ENCODE measurements at regions not wholly inside any gene's neighbourhood (a gene's known extent, or its start where the extent isn't known, plus 50 kb on each side); places are given as distances from the start of the nearest gene placed in this dataset.
"Not testable (repeated sequence)": the region's sequence is repeated elsewhere in the genome, so short reads cannot be mapped to it uniquely, and the experiment has no call there.

DNA sequence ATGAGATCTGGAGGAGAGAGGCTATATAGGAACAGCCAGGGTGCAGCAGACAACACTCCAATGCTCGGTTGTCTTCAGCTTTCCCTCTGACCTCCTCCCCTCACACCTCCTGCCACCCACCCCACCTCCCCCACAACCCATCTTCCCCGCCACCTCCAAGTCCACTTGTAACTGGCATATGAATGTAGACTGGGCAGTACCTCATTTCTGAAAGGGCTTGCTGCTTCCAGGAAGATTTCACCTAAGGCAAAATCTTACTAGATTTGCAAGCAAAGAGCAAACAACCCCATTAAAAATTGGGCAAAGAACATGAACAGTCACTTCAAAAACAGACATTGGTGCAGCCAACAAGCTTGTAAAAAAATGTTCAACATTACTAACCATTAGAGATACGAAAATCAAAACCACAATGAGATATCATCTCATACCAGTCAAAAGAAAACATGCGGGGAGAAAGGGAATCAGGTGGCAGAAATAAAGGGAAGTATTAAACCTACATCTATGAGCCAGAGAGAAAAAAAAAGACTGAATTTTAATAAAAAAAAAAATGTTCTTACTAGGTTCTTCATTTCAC lies 164.6 kb upstream of the C1GALT1 start:
- TF ChIP-seq ZFX (IDR thresholded peaks at IDR 0.05; ENCODE audit: borderline replicate concordance): no peak
- TF ChIP-seq, protein P1, sequence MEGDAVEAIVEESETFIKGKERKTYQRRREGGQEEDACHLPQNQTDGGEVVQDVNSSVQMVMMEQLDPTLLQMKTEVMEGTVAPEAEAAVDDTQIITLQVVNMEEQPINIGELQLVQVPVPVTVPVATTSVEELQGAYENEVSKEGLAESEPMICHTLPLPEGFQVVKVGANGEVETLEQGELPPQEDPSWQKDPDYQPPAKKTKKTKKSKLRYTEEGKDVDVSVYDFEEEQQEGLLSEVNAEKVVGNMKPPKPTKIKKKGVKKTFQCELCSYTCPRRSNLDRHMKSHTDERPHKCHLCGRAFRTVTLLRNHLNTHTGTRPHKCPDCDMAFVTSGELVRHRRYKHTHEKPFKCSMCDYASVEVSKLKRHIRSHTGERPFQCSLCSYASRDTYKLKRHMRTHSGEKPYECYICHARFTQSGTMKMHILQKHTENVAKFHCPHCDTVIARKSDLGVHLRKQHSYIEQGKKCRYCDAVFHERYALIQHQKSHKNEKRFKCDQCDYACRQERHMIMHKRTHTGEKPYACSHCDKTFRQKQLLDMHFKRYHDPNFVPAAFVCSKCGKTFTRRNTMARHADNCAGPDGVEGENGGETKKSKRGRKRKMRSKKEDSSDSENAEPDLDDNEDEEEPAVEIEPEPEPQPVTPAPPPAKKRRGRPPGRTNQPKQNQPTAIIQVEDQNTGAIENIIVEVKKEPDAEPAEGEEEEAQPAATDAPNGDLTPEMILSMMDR (IDR thresholded peaks at IDR 0.05): no peak
- no peak overlapping the region for H3K27ac ChIP-seq

DNA sequence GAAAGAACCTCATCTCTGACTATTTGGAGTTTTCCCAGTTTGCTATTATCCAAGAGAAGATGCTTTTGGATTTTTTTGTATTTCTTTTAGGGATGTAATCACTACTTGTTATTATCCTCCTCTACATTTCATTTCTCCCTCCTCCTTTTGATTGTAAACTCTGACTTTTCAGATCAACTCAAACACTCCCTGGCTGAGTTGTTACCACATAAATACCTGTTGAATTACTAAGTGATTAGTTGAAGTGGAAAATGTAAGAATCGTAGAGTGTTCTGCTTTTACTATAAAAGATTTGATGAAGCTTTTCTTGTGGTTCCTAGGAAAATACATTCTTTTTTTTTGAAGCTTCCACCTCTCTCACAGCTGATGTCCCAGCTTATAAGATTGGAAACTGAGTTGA lies 164.1 kb upstream of the C1GALT1 start:
- no peak overlapping the region for H3K27ac ChIP-seq
- no peak for TF ChIP-seq ZFX (IDR thresholded peaks at IDR 0.05; ENCODE audit: borderline replicate concordance)
- TF ChIP-seq, protein P1 (IDR thresholded peaks at IDR 0.05): no peak

DNA sequence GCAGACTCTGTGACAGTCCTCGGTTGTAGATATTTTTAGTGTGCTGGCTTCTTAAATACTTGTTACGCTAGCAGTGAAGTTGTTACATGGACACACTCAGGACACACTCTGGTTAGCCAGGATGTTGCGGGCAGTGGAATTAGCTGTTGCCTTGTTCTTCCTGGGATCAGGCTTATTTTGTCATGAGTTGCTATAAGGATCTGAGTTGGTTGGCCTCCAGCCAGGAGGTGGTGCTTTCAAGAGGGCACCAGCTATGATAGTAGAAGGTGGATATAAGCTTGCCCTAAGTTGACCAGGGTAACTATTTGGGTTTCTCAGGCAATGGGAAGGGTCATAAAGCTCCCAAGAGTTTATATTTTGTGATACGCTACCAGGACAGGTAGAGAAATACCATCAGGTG lies 150.1 kb upstream of the C1GALT1 start:
- no peak overlapping the region for H3K27ac ChIP-seq
- TF ChIP-seq, protein P1 (IDR thresholded peaks at IDR 0.05): no peak
- TF ChIP-seq ZFX (IDR thresholded peaks at IDR 0.05; ENCODE audit: borderline replicate concordance): no peak

DNA sequence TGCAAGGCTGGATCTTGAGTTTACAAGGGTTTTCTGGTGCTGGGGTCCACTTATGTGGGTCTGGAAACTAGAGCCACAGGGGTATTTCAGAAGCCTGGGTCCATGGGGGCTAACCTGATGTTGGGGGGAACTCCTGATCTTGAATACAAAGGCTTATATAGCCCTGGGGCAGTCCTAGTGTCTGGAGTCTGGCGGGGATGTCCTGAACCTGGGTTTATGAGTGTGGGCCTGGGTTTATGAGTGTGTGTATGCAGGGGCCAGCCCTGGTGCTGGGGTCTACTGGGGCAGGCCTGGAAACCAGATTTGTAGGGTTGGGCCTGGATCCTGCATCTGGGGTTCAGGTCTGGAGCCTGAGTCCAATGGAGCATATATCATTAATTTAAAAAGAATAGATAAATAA lies 146.5 kb upstream of the C1GALT1 start:
- no peak overlapping the region for H3K27ac ChIP-seq
- TF ChIP-seq, protein P1 (IDR thresholded peaks at IDR 0.05): no peak
- no peak for TF ChIP-seq ZFX (IDR thresholded peaks at IDR 0.05; ENCODE audit: borderline replicate concordance)

DNA sequence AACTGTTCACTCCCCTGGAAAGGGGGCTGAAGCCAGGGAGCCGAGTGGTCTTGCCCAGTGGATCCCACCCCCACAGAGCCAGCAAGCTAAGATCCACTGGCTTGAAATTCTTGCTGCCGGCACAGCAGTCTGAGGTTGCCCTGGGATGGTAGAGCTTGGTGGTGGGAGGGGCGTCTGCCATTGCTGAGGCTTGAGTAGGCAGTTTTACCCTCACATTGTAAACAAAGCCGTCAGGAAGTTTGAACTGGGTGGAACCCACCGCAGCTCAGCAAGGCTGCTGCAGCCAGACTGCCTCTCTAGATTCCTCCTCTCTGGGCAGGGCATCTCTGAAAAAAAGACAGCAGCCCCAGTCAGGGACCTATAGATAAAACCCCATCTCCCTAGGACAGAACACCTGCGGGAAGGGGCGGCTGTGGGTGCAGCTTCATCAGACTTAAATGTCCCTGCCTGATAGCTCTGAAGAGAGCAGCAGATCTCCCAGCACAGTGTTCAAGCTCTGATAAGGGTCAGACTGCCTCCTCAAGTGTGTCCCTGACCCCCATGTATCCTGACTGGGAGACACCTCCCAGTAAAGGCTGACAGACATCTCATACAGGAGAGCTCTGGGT lies 140.0 kb upstream of the C1GALT1 start:
- not testable (repeated sequence) for H3K27ac ChIP-seq

DNA sequence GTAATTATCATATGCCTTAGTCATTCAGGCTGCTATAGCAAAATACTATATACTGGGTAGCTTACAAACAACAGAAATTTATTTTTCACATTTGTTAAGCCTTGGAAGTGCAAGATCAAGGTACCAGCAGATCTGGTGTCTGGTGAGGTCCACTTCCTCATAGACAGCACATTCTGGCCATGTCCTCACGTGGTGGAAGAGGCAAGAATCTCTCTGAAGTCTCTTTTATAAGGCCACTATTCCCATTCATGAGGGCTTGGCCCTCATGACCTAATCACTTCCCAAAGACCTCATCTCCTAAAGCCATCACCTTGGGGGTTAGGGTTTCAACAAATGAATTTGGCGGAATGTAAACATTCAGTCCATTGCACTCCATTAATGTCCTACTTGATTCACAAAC lies 137.5 kb upstream of the C1GALT1 start:
- TF ChIP-seq, protein P1 (IDR thresholded peaks at IDR 0.05): no peak
- no peak for TF ChIP-seq ZFX (IDR thresholded peaks at IDR 0.05; ENCODE audit: borderline replicate concordance)
- no peak overlapping the region for H3K27ac ChIP-seq

DNA sequence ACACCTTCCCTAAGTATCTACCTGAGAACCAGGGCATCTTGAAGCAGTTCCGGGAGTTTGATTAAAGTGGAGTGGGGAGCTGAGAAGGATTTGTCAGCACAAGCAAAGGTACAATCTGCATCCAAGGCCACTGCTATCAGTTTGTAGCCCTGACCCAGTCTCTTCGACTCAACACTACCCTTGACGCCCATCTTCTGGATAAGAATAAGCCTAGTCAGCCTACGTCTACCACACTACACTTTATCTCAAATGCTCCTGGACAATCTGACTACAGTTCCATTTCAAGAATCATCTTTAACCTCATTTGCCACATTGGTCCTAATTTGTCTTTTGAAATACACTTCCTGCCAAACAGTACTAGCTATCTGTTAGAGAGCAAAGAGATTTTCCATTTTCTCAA lies 134.1 kb upstream of the C1GALT1 start:
- no peak for TF ChIP-seq ZFX (IDR thresholded peaks at IDR 0.05; ENCODE audit: borderline replicate concordance)
- TF ChIP-seq, protein P1 (IDR thresholded peaks at IDR 0.05): no peak
- no peak overlapping the region for H3K27ac ChIP-seq
